Inferior parietal cortex (tissue), 1 donor: ENCODE measurements at regions not wholly inside any gene's neighbourhood (a gene's known extent, or its start where the extent isn't known, plus 50 kb on each side); places are given as distances from the start of the nearest gene placed in this dataset.

Experiments
- DNase-seq: peaks from one replicate; pipeline ENCODE4 v3.0.0-alpha.2; 2016; ENCODE audit errors: extremely low spot score

GRCh38 chr11:109859045-109859724 lies 234.0 kb upstream of the ZC3H12C start:
- DNase-seq, result no peak

- no peak for DNase-seq
Observed at GRCh38 chr11:109862835-109863234, 230.4 kb upstream of the ZC3H12C start.

GRCh38 chr11:109864151-109864661 lies 229.0 kb upstream of the ZC3H12C start:
- no peak for DNase-seq

GRCh38 chr11:109864834-109865547 lies 228.2 kb upstream of the ZC3H12C start:
- no peak for DNase-seq

- DNase-seq, result peak; percentile 57
Observed at GRCh38 chr11:109865548-109866186, 227.5 kb upstream of the ZC3H12C start.

- DNase-seq, result no peak
Observed at GRCh38 chr11:109867784-109868183, 225.4 kb upstream of the ZC3H12C start.

- no peak for DNase-seq
Observed at GRCh38 chr11:109869536-109869935, 223.7 kb upstream of the ZC3H12C start.

GRCh38 chr11:109870297-109870696 lies 222.9 kb upstream of the ZC3H12C start:
- DNase-seq, result no peak

- DNase-seq, result no peak
Observed at GRCh38 chr11:109877043-109877442, 216.1 kb upstream of the ZC3H12C start.

GRCh38 chr11:109884501-109884900 lies 208.7 kb upstream of the ZC3H12C start:
- DNase-seq, result no peak

GRCh38 chr11:109885006-109885405 lies 208.2 kb upstream of the ZC3H12C start:
- no peak for DNase-seq

- no peak for DNase-seq
Observed at GRCh38 chr11:109892321-109892794, 200.8 kb upstream of the ZC3H12C start.

- DNase-seq, result no peak
Observed at GRCh38 chr11:109894242-109894641, 198.9 kb upstream of the ZC3H12C start.

GRCh38 chr11:109898592-109898991 lies 194.6 kb upstream of the ZC3H12C start:
- DNase-seq, result no peak

- DNase-seq, result no peak
Observed at GRCh38 chr11:109902764-109903433, 190.3 kb upstream of the ZC3H12C start.

- DNase-seq, result no peak
Observed at GRCh38 chr11:109911488-109911887, 181.7 kb upstream of the ZC3H12C start.

GRCh38 chr11:109914038-109914437 lies 179.2 kb upstream of the ZC3H12C start:
- DNase-seq, result no peak

GRCh38 chr11:109914809-109915653 lies 178.2 kb upstream of the ZC3H12C start:
- no peak for DNase-seq

- DNase-seq, result no peak
Observed at GRCh38 chr11:109926941-109927340, 166.3 kb upstream of the ZC3H12C start.

- DNase-seq, result no peak
Observed at GRCh38 chr11:109929308-109929707, 163.9 kb upstream of the ZC3H12C start.

- no peak for DNase-seq
Observed at GRCh38 chr11:109933126-109933525, 160.1 kb upstream of the ZC3H12C start.
